Lung microvascular endothelial cell (primary cell): ENCODE measurements at regions not wholly inside any gene's neighbourhood (a gene's known extent, or its start where the extent isn't known, plus 50 kb on each side); places are given as distances from the start of the nearest gene placed in this dataset.

Source experiments
- DNase-seq, 2 donors: peaks; one replicate each; pipeline versions ENCODE4 v3.0.0 to v3.0.0-alpha.2; 2010; ENCODE audit warnings: low read depth in 2 of 2

DNA sequence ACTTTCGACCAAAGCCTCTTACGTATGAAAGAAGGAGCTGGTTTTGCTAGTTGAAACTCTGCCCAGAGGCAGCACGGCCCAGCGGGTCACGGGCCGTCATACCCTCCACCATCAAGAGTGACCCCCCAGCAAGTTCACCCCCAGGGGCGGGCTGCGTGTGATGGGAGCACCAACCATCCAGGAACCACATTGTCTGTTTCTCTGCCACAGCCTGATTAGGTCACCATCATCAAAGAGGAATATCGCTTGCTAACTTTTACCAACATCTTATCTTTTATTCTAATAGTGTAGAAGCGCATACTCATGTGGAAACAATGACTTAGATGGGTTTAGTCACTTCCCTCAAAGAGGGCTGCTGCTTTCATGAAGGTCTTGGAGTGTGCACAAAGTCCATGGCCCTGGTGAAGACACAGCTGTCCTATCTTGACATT is 116.6 kb upstream of the SMIM21 start:
- DNase-seq = no peak

DNA sequence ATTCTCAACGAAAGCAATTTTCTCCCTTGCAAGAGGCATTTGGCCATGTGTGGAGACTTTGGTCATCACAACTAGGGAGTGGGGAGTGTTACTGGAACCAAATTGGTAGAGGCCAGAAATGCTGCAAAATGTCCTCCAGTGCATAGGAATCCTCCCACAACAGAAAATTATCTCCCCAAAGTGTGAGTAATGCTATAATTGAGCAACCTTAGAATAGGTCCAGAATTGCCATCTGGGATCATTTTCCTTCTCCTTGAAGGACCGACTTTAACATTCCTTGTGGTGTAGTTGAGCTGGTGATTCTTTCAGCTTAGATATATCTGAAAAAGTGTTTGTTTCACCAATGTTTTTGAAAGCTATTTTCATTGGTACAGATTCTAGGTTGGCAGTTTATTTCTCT is 111.2 kb upstream of the SMIM21 start:
- DNase-seq = no peak

DNA sequence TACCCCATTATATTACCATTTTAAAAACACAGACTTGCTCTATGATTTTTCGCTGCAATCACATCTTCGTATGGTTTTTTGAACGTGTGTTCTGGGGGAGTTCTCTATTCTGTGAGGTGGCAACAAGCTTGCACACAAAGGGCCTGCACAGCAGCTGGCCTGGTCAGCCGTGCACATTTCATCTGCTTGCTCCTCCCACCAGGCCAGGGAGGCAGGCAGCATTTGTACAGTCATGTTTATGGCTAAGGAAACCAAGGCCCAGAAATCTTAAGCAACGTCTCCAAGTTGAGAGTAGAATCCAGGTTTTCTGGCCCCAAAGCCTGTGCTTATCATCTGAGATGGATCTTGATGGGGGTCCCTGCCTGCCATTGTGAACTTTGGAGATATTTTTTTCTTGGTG is 106.4 kb upstream of the SMIM21 start:
- no peak for DNase-seq

DNA sequence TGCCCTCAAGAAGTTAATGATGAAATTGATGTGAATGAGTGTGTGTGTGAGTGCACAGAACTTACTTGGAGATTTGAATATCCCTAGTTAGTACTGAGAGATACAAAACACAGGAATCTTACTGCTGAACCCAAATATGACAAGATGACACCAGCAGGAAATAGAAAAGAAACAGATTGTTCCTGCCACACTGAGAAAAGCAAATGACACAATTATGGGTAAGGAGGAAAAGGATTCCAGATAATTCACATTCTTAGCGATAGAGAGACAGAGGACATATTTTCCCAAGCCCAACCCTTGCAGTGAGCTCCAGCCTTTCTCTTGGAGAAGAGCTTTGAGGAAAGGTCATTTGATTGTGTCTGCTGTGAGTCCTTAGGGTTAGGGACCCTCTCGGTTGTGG is 105.7 kb upstream of the SMIM21 start:
- no peak for DNase-seq

DNA sequence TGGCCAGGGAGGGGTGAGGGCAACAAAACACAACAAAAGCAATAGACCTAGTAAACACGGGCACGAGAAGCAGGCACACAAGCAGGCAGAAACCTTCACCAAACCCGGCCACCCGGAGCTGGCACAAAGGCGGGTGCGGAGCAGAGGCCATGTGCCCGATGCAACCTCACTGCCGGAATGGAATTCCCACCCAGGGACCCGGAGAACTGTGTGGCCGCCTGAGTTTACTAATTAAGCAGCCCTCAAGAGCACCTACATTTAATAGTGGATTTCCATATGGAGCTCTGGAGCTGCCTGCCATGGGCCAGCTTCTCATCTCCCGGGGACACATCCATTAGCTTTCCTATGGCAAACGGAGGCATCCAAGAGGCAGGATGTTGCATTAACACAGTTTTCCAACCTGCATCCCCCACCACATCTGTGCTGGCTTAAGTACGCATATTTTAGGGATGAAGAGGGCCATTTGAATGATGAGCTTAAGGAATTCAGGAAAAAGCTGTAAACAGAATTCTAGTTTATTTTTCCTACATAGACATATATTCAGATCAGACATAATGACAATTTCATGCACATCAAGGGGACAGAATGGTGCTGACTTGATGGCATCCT is 104.5 kb upstream of the SMIM21 start:
- no peak for DNase-seq

DNA sequence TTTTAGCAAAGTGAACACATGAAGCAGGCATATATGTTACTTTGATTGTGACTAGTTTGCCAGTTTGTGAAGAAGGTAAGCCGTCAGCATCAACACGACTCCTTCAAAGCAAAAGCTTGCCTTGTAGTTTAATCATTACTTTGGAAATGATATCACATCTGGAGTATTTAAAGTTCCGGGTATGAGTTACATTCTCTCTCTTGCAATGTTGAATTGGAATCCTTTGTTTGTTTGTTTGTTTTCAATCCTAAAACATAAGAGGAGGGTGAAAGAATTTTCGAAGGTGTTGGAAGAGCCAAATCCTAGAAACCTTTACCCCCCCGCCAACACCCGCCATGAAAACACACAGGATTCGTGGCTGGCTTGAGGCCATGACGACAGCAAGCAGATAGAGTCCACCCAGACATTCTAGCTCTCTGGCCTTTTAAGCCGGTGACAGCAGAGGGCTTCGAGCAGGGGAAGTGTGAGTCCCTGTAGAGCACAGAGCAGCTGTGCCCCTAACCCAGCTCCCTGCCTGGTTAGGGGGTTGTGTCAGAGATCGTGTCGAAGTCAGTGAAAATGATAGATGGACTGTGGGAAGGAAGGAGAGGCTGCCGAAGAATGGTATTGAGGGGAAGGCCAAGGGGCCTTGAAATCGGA is 103.8 kb upstream of the SMIM21 start:
- DNase-seq = no peak

DNA sequence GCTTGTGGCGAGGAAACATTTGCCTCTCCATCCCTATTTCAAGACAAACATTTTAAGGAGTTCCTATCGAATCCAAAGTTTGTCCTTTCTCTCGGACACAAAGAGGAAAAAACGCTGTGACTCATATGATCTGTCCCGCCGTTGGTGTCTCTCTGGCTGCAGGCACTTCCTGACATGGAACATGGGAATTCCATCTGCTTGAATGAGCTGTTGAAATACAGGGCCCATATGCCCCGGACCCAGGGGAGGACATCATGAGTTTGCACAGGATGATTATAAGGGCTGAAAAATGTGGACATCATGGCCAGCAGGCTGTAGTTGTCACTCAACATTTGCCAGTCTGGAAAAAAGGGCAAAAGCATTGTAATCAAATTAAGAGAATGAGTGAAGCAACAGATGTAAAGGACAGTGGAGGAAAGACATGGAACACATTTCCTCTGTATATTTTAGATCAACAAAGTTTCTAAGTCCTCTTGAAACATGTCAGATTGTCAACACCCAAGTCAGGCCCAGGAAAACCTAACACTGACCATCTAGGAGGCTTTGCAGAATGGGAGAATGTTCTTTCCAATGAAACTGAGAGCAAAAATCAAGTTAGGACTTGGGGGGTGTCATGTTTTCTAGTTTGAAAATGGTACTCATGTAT is 103.2 kb upstream of the SMIM21 start:
- DNase-seq = peak; percentile 3 to 57

DNA sequence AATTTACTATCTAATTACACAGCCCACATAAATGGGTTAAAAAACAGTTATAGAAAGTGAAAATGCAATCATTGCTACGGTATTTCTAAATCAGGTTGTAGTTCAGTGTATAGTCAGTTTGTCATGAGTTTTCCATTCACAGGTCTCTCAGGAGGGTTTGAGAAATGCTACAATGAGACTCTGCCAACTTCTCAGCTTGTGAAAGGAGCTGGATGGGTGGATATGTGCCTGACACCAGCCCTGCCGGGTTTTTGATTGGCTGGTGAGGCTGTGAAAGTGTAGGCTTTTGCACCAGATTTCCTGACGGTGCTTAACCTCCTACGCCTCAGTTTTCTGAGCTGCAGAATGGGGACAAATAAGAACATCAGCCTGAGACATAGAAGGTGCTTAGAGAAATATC is 102.6 kb upstream of the SMIM21 start:
- no peak for DNase-seq

DNA sequence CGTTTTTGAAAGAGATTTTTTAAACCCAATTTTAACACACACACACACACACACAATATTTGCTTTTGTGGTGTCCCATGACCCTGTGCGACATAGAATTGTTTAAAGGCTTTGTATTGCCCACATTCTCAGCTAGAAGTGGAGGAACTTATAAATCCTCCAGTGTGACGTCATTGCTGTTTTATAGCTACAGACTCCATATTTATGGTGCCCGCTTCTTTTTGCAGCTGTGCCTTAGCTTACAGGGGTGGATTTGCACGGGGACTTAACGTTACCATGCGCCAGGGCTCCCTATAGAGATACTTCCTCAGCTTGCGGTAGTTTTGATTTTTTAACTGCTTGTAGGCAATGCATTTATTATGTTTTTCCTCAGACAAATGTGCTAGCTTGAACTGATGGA is 101.9 kb upstream of the SMIM21 start:
- no peak for DNase-seq

DNA sequence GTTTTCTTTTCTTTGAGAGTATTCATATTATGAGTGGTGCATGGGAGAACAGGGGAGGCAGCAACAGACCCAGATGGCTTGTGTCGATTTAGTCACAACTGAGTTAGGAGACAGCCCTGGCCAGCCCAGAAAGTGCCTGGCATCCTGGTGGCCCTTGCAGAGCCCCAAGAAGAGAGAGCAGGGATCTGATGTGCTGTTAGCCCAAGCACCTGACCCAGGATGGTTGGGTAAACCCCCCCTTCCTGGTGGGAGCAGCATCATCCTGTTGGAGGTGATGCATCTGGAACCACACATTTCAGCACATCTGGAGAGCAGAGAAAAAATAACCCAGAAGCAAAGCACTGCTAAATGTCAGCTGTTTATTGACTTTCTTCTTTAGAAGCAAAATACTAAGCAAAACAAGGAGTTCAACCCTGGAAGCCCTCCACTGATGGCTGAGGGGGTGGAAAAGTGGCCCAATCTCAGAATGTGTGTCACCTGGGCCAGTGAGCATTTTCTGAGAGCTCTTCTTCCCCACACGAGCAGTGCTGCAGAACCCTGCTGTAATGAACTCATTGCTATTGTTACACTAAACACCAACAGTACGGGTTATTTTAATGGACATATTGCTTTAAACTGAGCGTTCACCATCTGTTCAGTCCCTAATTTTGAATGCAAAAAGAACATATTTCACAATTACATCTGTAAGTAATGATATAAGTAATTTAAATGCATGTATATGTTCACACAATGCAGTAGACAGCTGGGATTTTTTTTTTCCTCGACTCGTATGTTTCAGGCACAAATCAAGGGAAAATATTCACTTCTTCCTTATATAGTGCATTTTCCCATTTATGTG is 100.6 kb upstream of the SMIM21 start:
- no peak for DNase-seq

DNA sequence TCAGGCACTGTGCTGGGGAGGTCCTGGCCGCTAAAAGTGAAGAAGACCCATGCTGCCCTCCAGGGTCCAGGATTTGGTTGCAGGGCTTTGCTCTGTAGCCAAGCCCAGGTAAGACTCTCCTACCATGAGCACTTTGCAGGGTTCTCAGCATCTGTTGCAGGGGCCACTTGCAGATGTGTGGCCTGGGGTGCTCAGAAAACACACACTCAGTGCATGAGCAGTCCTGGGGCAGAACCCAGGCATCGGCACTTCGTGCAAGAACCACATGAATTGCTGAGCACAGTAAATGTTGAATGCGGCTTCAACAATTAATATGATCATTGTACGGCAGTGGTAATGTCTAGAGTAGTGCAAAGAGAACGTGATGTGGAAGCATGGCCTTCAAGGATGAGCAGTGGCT is 98.5 kb upstream of the SMIM21 start:
- DNase-seq = no peak

DNA sequence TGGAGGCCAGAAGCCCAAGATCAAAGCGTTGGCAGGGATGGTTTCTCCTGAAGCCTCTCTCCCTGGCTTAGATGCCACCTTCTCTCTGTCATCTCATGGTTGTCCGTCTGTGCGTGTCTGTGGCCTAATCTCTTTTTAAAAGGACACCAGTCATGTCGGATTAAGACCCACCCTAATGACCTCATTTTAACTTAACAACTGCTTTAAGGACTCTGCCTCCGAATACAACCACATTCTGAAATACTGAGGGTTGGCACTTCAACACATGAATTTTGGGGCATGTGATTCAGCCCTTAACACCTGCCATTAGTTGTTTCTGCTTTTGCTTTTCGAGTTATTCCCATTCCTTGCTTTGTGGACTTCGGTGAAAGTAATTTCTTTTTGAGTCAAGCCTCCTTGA is 97.8 kb upstream of the SMIM21 start:
- no peak for DNase-seq

DNA sequence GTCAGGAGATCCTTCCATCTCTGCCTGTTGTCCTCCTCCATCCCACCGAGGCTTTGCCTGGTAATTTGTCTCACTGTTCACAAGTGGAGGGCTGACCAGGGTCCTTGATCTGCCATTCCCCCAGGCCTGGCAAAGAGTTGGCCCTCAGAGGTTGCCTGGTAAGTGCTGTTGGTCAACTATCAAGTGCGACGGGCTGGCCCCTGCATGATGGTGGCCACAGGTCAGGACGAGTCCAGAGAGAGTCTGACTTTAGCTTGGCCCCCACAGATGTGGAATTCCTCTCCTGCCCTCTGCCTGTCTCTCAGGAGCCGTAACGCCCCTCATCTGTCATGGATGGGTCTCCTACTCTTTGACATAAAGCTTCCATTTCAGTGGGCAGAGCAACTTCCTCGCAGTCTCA is 97.3 kb upstream of the SMIM21 start:
- DNase-seq = no peak

DNA sequence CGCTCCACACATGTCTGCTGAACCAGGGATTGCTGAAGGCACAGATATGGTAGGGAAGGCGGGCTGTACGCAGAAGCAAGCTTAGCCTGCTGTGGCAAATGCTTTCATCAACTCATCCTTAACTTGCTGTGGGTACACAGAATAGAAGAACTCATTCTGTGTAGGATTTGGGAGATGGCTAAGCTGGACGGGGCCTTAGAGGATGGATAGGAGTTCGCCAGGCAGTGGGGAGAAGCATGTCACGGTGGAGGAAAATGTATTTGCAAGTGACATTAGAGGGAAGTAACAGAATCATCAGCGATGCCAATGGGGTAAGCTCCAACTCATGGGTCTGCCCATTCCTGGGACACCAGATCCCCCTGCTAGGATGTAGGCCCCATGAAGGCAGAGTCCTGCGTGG is 96.7 kb upstream of the SMIM21 start:
- DNase-seq = no peak

DNA sequence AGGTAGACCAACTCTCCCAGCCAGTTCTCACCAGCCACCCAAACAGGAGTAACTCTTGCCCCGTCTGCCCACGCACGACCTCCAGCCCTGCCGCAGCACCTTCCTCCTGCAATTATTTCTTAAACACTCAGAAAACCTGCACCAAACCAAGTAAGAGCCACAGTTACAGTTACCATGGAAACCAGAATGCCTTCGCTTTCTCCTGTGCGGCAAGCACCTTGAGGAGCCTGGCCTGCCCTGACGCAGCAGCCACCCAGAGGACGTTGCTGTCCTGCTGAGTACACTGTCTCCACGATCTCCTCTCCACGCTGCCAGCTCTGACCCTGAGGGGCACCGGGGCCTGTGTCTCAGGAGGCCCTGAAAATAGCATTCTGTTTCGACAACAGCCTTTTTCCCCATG is 94.3 kb upstream of the SMIM21 start:
- DNase-seq = no peak

DNA sequence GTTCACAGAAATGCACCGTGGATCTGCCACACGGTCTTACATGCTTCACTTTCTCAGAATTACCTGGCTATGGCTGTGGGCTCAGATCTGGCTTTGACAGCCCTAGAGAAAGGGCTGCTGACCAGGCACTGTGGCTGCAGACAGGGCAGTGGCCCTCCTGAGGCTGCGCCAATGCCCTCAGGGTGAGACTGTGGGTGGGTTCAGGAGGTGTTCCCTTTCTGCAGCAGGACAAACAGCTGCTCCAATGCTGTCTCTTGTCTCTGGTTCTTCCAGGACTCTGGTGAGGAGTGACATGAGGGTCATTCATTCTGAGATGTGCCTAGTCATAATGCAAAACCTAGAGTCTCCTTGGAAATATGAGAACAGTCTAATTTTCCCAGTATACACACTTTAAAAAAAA is 90.5 kb upstream of the SMIM21 start:
- no peak for DNase-seq

DNA sequence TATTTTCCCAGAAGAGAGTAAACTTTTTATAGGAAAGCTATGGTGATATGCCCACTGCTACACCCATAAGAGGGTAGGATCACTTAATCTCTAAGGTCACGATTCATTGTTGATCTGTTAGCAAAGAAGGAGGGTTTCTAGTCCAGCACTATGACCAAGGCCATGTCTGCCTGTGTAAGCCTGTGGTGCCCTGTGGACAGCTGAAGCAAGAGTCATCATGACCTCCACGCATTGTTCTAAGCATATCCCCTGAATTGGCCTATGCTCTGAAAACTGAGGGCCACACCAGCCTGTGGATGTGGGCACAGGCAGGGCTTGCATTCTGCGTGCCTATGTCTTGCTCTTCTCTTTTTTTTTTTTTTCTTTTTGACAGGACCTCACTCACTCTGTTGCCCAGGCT is 89.8 kb upstream of the SMIM21 start:
- no peak for DNase-seq

DNA sequence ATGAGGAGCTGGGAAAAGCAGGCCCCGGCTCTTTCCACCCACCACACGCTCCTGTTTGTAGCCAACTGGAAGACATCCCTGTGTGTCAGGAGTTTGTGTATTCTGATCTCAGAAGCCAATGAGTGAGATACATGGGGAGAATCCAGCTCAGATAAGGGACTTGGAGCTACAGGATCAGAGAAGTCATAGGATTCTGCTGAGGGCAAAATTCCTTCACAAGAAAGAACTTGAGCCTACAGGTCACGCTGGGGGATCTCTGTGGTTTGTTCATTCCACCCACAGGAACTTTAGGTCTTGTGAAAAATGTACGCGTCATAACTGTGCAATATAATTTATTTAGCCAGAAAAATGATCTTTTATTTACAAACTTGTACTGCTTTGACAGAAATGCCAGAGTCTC is 80.1 kb upstream of the SMIM21 start:
- no peak for DNase-seq

DNA sequence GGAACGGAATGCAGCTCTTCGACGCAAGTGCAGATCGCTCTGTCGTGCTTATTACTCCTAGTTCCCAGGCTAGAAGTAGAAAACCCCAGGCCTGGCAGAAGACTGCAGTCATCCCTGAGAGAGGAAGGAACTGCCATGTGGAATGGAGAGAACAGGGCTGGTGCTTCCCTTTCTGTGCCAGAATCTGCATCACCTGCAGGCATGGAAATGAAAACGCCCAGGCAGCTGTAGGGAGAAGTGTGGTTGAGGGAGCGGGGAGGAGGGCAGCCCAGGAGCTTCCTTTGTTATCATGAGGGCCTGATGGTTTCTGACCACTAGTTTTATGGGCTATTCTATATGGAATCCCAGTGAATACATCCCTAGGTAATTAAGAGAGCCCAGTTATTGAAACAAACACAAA is 79.4 kb upstream of the SMIM21 start:
- DNase-seq = no peak

DNA sequence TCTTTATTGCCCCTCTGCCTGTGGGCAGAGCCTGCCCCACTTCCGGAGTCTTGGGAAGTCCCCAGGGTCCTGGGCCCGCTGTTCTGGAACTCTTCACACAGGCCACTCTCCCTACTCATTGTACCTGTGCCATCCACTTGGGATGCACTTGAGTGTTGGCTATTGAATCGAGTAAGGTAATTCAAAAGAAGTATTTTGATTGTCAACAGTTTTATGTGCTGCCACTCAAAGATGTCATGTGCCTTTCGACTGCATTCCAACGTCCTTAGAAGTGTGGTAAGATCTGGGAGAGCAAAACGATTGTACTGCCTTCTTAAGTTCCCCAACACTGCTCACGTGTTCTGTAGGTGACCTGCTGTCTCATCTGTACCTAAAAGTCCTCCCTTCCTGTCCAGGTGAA is 77.0 kb upstream of the SMIM21 start:
- DNase-seq = no peak

DNA sequence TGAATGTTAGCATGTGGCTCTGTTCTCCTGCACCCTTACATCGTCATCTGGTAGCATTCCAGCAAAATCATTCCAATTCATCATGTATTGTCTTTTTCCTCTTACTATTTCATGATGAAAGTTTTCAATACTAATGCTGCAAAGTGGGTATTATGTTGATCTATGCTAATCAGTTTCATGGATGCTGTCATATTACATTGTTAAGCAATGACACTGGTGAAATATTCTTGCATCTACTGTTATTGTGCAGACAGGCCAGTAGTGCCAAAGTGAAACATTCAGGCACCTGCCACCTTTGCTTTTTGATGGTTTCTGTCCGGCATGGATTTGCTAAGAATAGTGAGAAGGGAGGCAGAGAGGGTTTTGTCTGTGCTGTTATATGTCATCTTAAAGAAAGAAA is 76.1 kb upstream of the SMIM21 start:
- no peak for DNase-seq

DNA sequence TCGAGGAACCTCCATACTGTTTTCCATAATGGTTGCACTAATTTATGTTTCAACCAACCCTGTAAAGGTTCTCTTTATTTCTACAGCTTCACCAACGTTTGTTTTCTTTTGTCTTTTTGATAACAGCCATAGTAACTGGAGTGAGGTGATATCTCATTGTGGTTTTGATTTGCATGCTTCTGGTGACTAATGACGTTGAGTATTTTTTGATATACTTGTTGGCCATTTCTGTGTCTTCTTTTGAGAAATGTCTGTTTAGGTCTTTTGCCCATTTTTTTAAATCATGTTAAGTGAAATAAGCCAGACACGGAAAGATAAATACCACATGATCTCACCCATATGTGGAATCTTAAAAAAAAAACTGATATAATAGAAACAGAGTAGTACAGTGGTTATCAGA is 74.8 kb upstream of the SMIM21 start:
- DNase-seq = no peak

DNA sequence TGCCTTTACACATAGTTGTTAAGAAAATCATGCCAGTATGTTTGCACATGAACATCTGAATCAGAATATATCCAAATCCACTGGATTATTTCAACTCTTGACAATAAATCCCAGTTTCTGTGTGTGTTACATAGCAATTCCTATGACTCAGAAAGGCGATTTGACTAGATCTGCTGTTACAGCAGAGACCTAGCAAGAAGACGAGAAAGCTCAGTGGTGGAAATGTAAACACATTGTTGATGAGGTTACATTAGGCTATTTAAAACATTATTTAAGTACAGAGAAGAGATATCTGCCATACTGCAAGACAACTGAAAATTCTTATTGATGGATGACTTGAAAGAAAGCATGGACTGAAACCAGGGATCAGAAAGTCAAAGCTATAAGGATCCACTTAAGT is 73.0 kb upstream of the SMIM21 start:
- DNase-seq = no peak
